ENCODE measurements at regions not wholly inside any gene's neighbourhood (a gene's known extent, or its start where the extent isn't known, plus 50 kb on each side); places are given as distances from the start of the nearest gene placed in this dataset.
"Not testable (repeated sequence)": the region's sequence is repeated elsewhere in the genome, so short reads cannot be mapped to it uniquely, and the experiment has no call there.

- no peak for DNase-seq
These were observed 798.7 kb downstream of the DIPK2A start for GRCh38 chr3:144770281-144770680.

GRCh38 chr3:144770915-144771351, 799.3 kb downstream of the DIPK2A start:
- DNase-seq: peak; percentile 18

DNA sequence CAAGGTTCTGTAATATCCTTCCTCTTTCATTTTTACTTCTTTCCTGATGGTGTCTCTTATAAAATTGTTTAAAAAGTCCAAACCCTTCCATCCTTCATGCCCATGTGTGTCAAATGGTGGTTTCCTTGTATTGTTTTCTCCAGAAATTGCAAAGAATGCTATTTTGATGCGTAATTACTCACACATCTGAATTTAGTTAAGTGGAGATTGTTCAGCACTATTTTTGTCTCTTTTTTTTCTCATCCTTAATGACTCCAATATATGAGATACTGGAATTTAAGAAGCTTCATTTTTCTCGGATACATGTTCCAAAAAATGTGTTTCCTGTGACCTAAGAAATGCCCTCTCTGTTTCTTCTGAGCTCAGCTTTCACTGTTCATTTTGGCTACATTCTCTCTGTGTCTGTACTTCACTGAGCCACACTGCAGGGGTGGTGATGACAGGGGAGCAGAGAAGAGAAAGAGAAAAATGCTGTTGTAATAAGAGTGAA, 799.8 kb downstream of the DIPK2A start:
- DNase-seq: no peak

DNA sequence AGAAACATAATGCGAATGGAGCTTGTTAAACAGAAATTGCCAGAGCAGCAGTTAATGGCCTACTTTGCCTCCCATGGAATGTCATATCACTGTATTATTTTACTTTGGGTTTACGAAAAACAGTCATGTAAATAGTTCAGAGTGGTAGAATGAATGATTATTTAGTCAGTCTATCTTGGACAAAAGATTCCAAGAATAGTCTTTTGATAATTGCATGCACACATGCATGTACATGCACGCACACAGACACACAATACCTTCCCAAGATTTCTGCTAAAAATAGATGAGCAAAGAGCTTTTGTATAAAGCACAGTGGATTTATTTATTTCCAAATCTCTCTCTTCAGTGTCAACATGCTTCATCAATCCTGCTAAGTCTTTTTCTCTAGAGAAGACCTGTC, 800.7 kb downstream of the DIPK2A start:
- DNase-seq: no peak

DNA sequence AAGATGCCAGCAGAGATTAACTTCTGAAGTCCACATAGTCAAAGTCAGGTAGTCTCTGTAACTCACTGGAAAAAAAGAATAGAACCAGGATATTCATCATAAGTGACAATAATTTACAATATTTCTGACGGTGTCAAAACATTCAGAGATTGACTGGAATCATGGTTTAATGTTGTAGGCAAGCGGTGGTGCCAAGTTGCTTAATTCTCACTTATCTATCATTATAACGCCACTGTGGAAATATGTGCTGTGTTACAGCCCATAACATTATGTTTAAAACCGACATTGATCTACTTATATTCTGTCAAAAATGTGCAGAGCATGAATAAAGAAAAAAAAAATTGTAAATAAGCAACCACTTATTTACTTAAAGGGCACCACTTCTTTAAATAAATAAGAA, 801.7 kb downstream of the DIPK2A start:
- DNase-seq: no peak

- no peak for DNase-seq
These were observed 803.3 kb downstream of the DIPK2A start for GRCh38 chr3:144774897-144775296.

DNA sequence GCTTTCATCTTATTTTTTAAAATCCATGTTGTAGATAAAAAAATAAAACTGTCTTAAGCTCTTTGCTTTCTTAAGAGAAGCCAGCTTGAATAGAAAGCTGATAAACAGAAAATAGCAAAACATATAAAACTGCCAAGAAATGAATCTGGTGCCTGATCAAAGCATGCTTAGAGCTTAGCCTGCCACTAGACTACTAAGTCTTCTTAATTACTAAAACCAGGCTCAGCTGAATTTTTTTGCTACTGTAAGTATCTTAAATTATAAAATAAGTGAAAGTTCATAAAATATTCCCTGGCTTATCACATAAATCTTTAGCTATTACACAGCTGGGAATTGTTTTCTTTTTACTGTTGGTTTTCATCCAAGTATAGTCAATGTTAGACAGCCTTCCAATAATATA, 803.9 kb downstream of the DIPK2A start:
- DNase-seq: no peak

DNA sequence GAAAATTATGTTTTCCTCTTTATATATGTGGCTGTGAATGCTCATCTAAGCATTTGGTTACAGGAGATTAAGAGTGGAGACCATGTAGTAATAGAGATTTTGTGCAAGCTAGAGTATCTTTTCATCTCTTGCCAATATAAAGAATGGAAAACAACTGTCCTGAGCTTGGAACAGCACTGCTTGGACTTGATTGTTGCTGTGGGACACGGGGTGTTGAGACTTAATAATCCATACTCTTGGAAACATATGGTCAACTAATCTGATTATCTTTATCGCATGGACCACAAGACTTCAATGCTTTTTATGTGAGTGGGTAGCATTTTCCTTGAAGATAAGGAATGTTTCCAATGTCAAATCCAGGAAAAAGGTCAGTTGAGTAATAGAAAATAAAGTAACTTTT, 806.3 kb downstream of the DIPK2A start:
- DNase-seq: no peak

- no peak for DNase-seq
These were observed 819.4 kb downstream of the DIPK2A start for GRCh38 chr3:144791034-144791433.

DNA sequence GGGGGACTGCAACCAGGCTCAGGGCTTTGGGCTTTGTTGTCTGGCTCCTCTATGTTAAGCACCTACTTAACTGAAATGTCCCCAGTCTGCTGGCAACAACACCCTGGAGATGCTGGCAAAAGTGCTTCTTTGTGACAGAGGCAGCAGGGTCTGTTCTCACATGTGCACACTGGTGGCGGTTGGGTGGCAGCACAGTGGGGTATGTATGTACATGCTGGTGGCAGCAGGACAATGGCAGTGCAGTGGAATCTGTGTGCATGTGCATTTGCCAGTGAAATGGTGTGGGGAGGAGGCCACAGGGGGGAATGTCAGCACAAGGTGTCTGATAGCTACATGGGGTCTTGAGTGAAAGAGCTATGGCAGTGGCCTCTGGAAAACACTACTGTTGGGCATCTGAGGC, 830.3 kb downstream of the DIPK2A start:
- DNase-seq: no peak

DNA sequence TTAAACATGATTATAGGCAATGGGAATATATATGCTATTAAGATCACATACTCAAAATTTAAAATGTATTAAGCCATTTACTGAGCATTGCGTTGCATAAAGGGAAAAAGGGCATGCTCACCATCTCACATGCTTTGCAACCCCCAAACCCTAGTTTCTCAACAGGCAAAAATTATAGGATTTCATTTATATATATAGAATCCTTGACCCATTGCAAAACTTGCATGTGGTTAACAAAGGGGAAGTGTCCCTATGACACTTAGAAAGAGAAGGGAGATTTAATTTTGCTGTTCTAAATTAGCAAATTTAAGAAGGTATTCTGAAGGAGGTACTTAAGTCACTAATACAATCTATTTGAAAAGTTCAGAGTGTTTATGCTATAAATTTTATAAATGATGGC, 837.8 kb downstream of the DIPK2A start:
- DNase-seq: peak; percentile 83

DNA sequence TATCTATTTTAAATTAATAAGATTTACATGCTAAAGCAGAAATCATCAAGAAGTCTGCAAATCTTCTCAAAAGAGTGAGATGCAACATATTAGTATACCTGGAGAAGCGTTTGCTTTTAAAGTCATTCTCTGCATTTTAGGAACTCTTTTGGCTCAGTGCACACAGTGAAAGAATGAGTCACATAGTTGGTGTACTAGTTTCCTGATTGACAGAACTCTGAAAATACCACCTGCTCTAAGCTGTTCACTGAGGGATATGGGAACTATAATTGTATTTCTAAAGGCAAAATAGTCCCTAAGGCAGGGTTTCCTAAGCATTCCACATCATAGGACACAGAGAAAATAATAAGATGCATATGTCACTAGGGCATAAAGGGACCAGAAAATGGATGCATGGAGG, 838.5 kb downstream of the DIPK2A start:
- peak; percentile 22 for DNase-seq

- DNase-seq: no peak
These were observed 844.0 kb downstream of the DIPK2A start for GRCh38 chr3:144815655-144816054.

DNA sequence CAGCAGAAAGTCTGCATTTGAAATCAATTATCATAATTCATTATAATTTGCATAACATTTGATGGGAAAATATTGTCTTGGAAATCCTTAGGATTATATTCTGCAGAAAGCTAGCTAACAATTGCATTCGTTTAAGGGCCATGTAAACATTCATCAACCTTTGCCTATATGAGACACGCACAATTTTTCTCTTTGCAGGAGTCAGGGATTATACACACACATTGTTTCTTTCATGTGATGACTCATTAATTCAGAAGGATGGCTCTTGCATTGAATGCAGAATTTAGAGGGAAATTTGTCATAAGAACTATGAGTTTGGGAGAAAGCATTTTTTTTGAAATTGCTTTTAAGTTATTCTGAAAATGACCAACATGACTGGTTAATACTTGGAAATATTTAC, 844.7 kb downstream of the DIPK2A start:
- no peak for DNase-seq

- DNase-seq: no peak
These were observed 847.4 kb downstream of the DIPK2A start for GRCh38 chr3:144818973-144819372.

DNA sequence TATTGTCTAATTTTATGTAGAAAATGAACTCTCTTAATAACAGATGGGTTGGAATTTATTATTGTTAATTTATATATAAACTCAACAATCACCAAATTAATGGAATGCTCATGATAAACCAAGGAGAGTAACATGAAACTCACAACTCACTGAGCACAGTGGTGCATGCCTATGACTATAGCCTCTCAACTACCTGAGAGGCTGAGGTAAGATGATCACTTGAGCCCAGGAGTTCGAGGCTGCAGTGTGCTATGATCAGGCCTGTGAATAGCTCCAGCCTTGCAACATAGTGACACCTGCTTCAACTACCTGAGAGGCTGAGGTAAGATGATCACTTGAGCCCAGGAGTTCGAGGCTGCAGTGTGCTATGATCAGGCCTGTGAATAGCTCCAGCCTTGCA, 848.6 kb downstream of the DIPK2A start:
- DNase-seq: not testable (repeated sequence)

- no peak for DNase-seq
These were observed 849.1 kb downstream of the DIPK2A start for GRCh38 chr3:144820726-144821125.

- no peak for DNase-seq
These were observed 850.0 kb downstream of the DIPK2A start for GRCh38 chr3:144821583-144821982.

DNA sequence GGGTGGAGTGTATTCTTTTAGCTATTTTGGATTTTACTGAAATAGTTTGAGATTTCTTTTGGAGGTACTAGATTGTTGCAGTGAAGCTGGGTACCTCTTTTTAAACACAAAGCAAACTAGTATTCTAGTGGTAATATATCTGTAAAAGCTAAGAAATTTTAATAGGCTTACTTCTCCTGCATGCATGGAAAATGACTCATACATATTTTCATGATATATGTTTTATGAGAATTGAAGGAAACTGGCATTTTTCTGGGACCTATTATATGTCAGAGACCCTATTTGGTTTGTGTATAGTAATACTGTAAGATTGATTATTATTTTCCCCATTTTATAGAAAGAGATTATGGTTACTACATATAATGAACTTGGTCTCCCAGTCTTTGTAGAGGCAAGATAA, 851.0 kb downstream of the DIPK2A start:
- DNase-seq: no peak

DNA sequence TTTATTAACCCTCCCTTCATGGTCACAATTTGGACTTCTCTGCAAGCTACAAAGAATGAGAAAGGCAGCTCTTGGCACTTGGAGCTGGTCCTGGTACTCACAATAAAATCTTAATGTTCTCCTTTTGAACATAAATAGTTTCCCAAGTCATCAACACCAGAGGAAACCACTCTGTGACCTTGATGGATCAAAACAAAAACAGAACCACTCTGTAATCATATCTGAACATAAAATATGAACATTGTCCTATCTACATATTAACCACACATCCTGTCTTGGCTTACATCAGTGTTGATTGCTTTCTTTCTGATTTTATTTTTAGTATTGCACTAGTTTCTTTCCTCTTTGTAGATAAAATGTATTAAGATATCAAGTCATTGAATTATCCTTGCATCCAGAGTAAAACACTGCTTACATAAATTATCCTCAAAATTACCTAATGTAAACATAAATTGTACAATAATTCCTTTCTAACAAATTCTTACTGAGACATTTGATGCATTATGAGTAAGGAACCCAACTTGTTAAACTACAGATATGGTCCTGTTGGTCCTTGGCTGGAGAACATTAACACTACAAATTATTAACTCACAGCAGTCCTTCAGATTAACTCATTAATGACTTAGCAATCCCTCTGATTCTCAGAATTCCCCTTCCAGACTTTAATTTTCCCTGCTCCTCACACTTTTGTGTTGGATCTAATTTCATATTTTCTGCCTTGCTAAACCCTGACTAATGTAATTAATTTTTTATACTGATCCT, 860.5 kb downstream of the DIPK2A start:
- no peak for DNase-seq

DNA sequence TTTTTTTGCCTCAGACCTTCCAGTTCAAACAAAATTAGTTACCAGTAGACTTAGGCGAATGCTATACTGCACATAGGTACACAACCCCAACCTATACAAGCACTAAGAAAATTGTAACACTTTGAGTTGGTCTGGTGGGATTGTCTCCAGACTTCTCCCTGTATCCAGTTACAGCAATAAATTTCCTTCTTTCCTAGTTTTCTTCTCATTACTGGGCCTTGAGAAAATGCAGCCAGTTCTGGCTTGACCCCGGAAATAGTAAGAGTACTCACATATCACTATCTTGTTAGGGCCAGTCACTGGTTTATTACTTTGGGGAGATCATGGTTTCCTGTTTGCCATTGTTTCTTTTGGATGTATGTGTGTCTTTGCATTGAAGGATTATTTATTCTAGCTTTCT, 868.4 kb downstream of the DIPK2A start:
- no peak for DNase-seq

GRCh38 chr3:144840866-144841265, 869.2 kb downstream of the DIPK2A start:
- no peak for DNase-seq

- DNase-seq: peak; percentile 50
These were observed 871.5 kb downstream of the DIPK2A start for GRCh38 chr3:144843099-144843498.

DNA sequence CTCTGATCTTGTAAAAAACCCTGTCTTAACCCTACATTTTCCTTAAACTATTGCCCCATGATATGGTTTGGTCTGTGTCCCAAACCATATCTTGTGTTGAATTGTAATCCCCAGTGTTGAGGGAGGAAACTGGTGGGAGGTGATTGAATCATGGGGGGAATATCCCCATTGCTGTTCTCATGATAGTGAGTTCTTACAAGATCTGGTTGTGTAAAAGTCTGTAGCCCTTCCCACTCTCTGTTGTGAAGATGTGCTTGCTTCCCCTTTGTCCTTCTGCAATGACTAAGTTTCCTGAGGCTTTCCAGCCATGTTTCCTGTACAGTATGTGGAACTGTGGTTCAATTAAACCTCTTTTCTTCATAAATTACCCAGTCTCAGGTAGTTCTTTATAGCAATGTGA, 881.4 kb downstream of the DIPK2A start:
- DNase-seq: peak; percentile 89

DNA sequence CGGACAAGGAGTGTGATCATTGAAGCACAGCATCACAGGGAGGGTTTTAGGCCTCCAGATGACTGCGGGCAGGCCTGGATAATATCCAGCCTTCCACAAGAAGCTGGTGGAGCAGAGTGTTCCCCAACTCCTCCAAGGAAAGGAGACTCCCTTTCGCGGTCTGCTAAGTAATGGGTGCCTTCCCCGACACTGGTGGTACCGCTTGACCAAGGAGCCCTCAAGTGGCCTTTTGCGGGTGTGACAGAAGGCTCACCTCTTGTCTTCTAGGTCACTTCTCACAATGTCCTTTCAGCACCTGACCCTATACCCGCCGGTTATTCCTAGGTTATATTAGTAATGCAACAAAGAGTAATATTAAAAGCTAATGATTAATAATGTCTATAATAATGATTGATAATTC, 882.4 kb downstream of the DIPK2A start:
- DNase-seq: not testable (repeated sequence)
